Skeletal muscle satellite cell (primary cell): ENCODE measurements at regions not wholly inside any gene's neighbourhood (a gene's known extent, or its start where the extent isn't known, plus 50 kb on each side); places are given as distances from the start of the nearest gene placed in this dataset.
"Not testable (repeated sequence)": the region's sequence is repeated elsewhere in the genome, so short reads cannot be mapped to it uniquely, and the experiment has no call there.

Experiments
- H3K27me3 ChIP-seq: 2 replicates; pipeline ENCODE4 v1.7.0; 2013; ENCODE audit warnings: low read length; ENCODE audit not compliant: control insufficient read depth, insufficient read depth
- H3K36me3 ChIP-seq: 2 replicates; pipeline ENCODE4 v1.7.0; 2013; ENCODE audit warnings: mild to moderate bottlenecking, control low read depth, low read length; ENCODE audit not compliant: insufficient read depth
- H3K4me1 ChIP-seq: 2 replicates; pipeline ENCODE4 v1.7.0; 2013; ENCODE audit warnings: low read length; ENCODE audit not compliant: control insufficient read depth, insufficient read depth
- H3K4me2 ChIP-seq: 2 replicates; pipeline ENCODE4 v1.7.0; 2013; ENCODE audit warnings: mild to moderate bottlenecking, low read length
- H3K4me3 ChIP-seq: 2 replicates; pipeline ENCODE4 v1.7.0; 2013; ENCODE audit warnings: low read length
- H3K9ac ChIP-seq: 2 replicates; pipeline ENCODE4 v1.7.0; 2013; ENCODE audit warnings: mild to moderate bottlenecking, low read depth, low read length, moderate library complexity
- H3K9me3 ChIP-seq: replicated peaks from 2 replicates; pipeline ENCODE4 v1.7.0; 2013; ENCODE audit warnings: mild to moderate bottlenecking, control low read depth, low read length

- H3K4me3 ChIP-seq, H3K9ac ChIP-seq, H3K9me3 ChIP-seq, H3K4me1 ChIP-seq, H3K27me3 ChIP-seq, H3K4me2 ChIP-seq, H3K36me3 ChIP-seq: not testable (repeated sequence)
These were observed 51.7 kb downstream of the PPIAL4C start for GRCh38 chr1:149635290-149635899.

GRCh38 chr1:149636286-149637122 is 52.9 kb downstream of the PPIAL4C start:
- H3K9ac ChIP-seq = peak overlapping the region; percentile 84
- not testable (repeated sequence) for H3K27me3 ChIP-seq, H3K9me3 ChIP-seq, H3K36me3 ChIP-seq, H3K4me1 ChIP-seq
- peak overlapping the region; percentile 72 for H3K4me3 ChIP-seq
- H3K4me2 ChIP-seq = peak overlapping the region; percentile 84

- H3K4me1 ChIP-seq, H3K9ac ChIP-seq, H3K4me3 ChIP-seq, H3K36me3 ChIP-seq, H3K4me2 ChIP-seq, H3K27me3 ChIP-seq, H3K9me3 ChIP-seq: not testable (repeated sequence)
These were observed 54.8 kb downstream of the PPIAL4C start for GRCh38 chr1:149638481-149638880.

GRCh38 chr1:149638901-149639658 is 55.4 kb downstream of the PPIAL4C start:
- H3K9me3 ChIP-seq, H3K27me3 ChIP-seq, H3K36me3 ChIP-seq, H3K4me3 ChIP-seq, H3K9ac ChIP-seq, H3K4me1 ChIP-seq, H3K4me2 ChIP-seq: not testable (repeated sequence)

GRCh38 chr1:149641179-149641578 is 57.5 kb downstream of the PPIAL4C start:
- H3K27me3 ChIP-seq, H3K4me2 ChIP-seq, H3K9me3 ChIP-seq, H3K4me3 ChIP-seq, H3K4me1 ChIP-seq, H3K9ac ChIP-seq, H3K36me3 ChIP-seq: not testable (repeated sequence)

GRCh38 chr1:149644818-149645217 is 61.2 kb downstream of the PPIAL4C start:
- H3K4me2 ChIP-seq, H3K4me3 ChIP-seq, H3K4me1 ChIP-seq, H3K9ac ChIP-seq, H3K9me3 ChIP-seq, H3K36me3 ChIP-seq, H3K27me3 ChIP-seq: not testable (repeated sequence)

GRCh38 chr1:149646360-149647017 is 62.8 kb downstream of the PPIAL4C start:
- H3K36me3 ChIP-seq, H3K4me1 ChIP-seq, H3K4me3 ChIP-seq, H3K9me3 ChIP-seq, H3K27me3 ChIP-seq, H3K9ac ChIP-seq, H3K4me2 ChIP-seq: not testable (repeated sequence)

- not testable (repeated sequence) for H3K36me3 ChIP-seq, H3K27me3 ChIP-seq, H3K4me3 ChIP-seq, H3K9me3 ChIP-seq, H3K4me1 ChIP-seq, H3K9ac ChIP-seq, H3K4me2 ChIP-seq
These were observed 63.3 kb downstream of the PPIAL4C start for GRCh38 chr1:149647018-149647373.

GRCh38 chr1:149657750-149658149 is 74.1 kb downstream of the PPIAL4C start:
- not testable (repeated sequence) for H3K4me3 ChIP-seq, H3K27me3 ChIP-seq, H3K36me3 ChIP-seq, H3K9me3 ChIP-seq, H3K9ac ChIP-seq, H3K4me2 ChIP-seq, H3K4me1 ChIP-seq

- not testable (repeated sequence) for H3K4me3 ChIP-seq, H3K36me3 ChIP-seq, H3K9me3 ChIP-seq, H3K27me3 ChIP-seq, H3K4me2 ChIP-seq, H3K9ac ChIP-seq, H3K4me1 ChIP-seq
These were observed 74.5 kb downstream of the PPIAL4C start for GRCh38 chr1:149658175-149658574.

- H3K9me3 ChIP-seq, H3K9ac ChIP-seq, H3K4me2 ChIP-seq, H3K4me1 ChIP-seq, H3K36me3 ChIP-seq, H3K27me3 ChIP-seq, H3K4me3 ChIP-seq: not testable (repeated sequence)
These were observed 81.0 kb downstream of the PPIAL4C start for GRCh38 chr1:149664624-149665023.
